ENCODE measurements at regions not wholly inside any gene's neighbourhood (a gene's known extent, or its start where the extent isn't known, plus 50 kb on each side); places are given as distances from the start of the nearest gene placed in this dataset.

GRCh38 chr9:26786564-26786963 lies 106.0 kb downstream of the CAAP1 start:
- no peak for TF ChIP-seq BACH2 (CRISPR knock-in tag; IDR thresholded peaks at IDR 0.05; ENCODE audit: borderline replicate concordance)
- TF ChIP-seq PPARA (CRISPR knock-in tag; IDR thresholded peaks at IDR 0.05; ENCODE audit: borderline replicate concordance): no peak
- TF ChIP-seq ZC3H10 (CRISPR knock-in tag; IDR thresholded peaks at IDR 0.05): no peak
- TF ChIP-seq CREB5 (CRISPR knock-in tag; IDR thresholded peaks at IDR 0.05; ENCODE audit: low read depth): no peak
- TF ChIP-seq ZNF8 (CRISPR knock-in tag; IDR thresholded peaks at IDR 0.05): no peak
- TF ChIP-seq GLIS3 (CRISPR knock-in tag; IDR thresholded peaks at IDR 0.05): no peak
- no peak for TF ChIP-seq ESRRG (CRISPR knock-in tag; IDR thresholded peaks at IDR 0.05)

Measured in SK-N-SH treated with all-trans-retinoic acid at 6 μM for 48 hours (cell line).